ENCODE measurements at regions not wholly inside any gene's neighbourhood (a gene's known extent, or its start where the extent isn't known, plus 50 kb on each side); places are given as distances from the start of the nearest gene placed in this dataset.

DNA sequence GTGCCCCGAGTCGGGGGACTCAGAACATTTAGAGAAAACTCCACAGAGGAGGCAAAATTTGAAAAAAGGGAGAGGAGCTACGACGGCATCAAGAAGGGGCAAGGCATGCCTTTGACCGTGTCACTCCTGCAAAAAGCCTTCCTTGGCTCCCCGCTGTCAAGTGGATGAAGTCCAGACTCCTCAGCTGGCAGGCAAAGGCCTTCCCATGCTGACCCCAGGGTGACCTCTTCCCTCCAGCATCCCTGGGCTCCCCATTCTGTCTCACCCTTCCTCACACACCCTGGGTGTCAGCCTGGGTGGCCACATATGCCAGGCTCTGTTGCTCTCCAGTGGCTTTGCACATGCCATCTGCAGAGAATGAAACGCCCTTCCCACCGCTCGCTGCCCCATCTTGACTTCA is 88.4 kb upstream of the ZMIZ1 start:
- peaks cover 0 to 23% (median 5%) of the 10 kb centered on the region in 4 donors for H3K4me1 ChIP-seq

DNA sequence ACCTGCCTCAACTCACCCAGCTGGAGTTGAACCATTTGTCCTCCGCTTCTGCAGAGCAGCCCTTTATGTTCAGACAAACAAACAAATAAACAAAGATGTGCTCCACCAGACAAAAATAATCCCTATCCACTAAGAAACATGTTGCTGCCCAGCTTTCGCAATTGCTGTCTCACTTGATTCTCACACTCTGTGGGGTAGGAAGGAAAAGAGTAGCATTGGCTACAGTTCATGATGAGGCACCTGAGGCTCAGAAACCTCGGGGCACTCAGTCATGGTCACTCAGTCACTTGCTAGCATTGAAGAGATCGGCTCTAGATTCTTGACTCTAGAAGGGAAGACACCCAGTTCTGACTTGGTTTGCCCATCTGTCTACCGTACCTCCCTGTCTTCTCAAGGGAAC is 88.0 kb upstream of the ZMIZ1 start:
- no peaks in the 10 kb centered on the region for H3K36me3 ChIP-seq
- no peak overlapping the region for H3K4me3 ChIP-seq
- no peak for ATAC-seq
- H3K9me3 ChIP-seq, result no peaks in the 10 kb centered on the region
- no peak for DNase-seq
- 92% methylated on average over 4 of the region's 5 CpGs for WGBS (ENCODE audit: insufficient coverage, low coverage, low lambda C conversion rate, missing lambda C conversion rate)
- intact Hi-C loops (cut with DNase I), result loop anchor here in 1 of 2 donors (10.0 kb wide), 2 partner anchors 74 to 214 kb away; no protein-coding TSS in a partner anchor
- peaks cover 0 to 23% (median 5%) of the 10 kb centered on the region in 4 donors for H3K4me1 ChIP-seq
- no peak for TF ChIP-seq POLR2A (IDR thresholded peaks at IDR 0.05)
- TF ChIP-seq, protein P1, sequence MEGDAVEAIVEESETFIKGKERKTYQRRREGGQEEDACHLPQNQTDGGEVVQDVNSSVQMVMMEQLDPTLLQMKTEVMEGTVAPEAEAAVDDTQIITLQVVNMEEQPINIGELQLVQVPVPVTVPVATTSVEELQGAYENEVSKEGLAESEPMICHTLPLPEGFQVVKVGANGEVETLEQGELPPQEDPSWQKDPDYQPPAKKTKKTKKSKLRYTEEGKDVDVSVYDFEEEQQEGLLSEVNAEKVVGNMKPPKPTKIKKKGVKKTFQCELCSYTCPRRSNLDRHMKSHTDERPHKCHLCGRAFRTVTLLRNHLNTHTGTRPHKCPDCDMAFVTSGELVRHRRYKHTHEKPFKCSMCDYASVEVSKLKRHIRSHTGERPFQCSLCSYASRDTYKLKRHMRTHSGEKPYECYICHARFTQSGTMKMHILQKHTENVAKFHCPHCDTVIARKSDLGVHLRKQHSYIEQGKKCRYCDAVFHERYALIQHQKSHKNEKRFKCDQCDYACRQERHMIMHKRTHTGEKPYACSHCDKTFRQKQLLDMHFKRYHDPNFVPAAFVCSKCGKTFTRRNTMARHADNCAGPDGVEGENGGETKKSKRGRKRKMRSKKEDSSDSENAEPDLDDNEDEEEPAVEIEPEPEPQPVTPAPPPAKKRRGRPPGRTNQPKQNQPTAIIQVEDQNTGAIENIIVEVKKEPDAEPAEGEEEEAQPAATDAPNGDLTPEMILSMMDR (IDR thresholded peaks at IDR 0.05), result no peak
- no peaks in the 10 kb centered on the region for H3K27me3 ChIP-seq
- no peak overlapping the region for H3K27ac ChIP-seq

More for the DNA sequence above, 88.4 kb upstream of the ZMIZ1 start:
- DNase-seq, result no peak
- intact Hi-C loops (cut with DNase I), result loop anchor here in 1 of 2 donors (10.0 kb wide), 2 partner anchors 74 to 214 kb away; no protein-coding TSS in a partner anchor
- WGBS (ENCODE audit: insufficient coverage, low coverage, low lambda C conversion rate, missing lambda C conversion rate), result 68% methylated on average over 5 of the region's 9 CpGs
- Histone ChIP-seq H3K4me3 (no peak overlapping the region), H3K36me3 (no peaks in the 10 kb centered on the region), H3K9me3 (no peaks in the 10 kb centered on the region), H3K27ac (no peak overlapping the region), H3K27me3 (no peaks in the 10 kb centered on the region)
- no peak for ATAC-seq
- no peak for TF ChIP-seq POLR2A (IDR thresholded peaks at IDR 0.05)
- TF ChIP-seq, protein P1 (IDR thresholded peaks at IDR 0.05), result no peak

DNA sequence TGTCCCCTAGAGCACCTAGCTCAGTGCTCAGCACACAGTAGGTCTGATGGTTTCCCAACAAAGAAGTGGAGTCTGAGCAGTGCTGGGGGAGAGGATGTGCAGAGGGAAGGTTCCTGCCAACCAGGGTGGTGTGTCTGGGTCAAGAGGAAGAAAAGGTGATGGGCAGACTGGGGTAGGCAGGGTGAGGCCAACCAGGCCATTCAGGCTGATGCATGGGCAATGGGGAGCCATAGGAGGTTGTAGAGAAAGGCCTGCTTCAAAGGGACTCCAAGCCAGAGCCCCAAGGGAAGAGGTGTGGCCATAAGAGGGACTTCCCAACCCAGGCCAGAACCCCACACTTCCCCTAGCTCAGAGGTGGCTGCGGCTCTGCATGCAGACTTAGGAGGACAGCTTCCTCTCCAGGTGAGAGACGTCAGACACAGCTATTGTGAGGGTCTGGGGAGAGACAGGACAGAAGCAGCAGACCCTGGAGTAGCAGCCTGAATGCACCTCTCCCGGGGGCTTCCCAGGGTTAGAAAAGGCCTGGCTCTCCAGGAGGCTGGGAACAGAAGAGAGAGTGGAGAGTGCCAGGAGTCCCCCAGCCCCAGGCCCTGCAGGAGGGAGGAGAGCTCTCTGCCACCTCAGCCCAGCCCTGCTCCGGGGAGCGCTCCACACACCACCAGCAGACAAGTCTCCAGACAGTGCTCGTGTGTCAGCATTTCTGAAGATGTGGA is 87.4 kb upstream of the ZMIZ1 start:
- intact Hi-C loops (cut with DNase I), result loop anchor here in 1 of 2 donors (10.0 kb wide), 2 partner anchors 73 to 213 kb away; no protein-coding TSS in a partner anchor
- WGBS (ENCODE audit: insufficient coverage, low coverage, low lambda C conversion rate, missing lambda C conversion rate), result 100% methylated on average over 1 of the region's 6 CpGs
- Histone ChIP-seq H3K27me3 (no peaks in the 10 kb centered on the region), H3K27ac (no peak overlapping the region), H3K36me3 (no peaks in the 10 kb centered on the region), H3K4me1 (peaks cover 0 to 23% (median 5%) of the 10 kb centered on the region in 4 donors), H3K4me3 (no peak overlapping the region), H3K9me3 (no peaks in the 10 kb centered on the region)
- no peak for TF ChIP-seq POLR2A (IDR thresholded peaks at IDR 0.05)
- TF ChIP-seq, protein P1 (IDR thresholded peaks at IDR 0.05), result no peak
- DNase-seq, result no peak
- no peak for ATAC-seq

DNA sequence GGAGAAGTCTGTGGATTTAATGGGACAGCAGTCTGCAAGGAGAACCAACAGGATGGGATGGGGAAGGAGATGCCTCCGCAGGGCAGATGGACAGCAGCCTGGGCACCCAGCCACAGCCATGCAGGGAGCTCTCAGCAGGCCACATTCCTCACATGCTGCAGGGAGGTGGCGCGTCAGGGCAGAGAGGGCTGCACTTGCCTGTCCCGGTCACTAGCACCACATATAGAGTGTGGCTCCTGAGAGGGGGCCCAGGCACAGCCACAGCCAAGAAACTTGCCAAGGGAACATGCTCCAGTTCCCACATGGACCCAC is 86.8 kb upstream of the ZMIZ1 start:
- DNase-seq (no peak), ATAC-seq (no peak)
- Histone ChIP-seq H3K4me1 (peaks cover 0 to 23% (median 4%) of the 10 kb centered on the region in 4 donors), H3K36me3 (no peaks in the 10 kb centered on the region), H3K27ac (no peak overlapping the region), H3K9me3 (no peaks in the 10 kb centered on the region), H3K27me3 (no peaks in the 10 kb centered on the region), H3K4me3 (no peak overlapping the region)
- no CpG with 5 or more reads among the region's 4 CpGs for WGBS (ENCODE audit: insufficient coverage, low coverage, low lambda C conversion rate, missing lambda C conversion rate)
- TF ChIP-seq, protein P1 (IDR thresholded peaks at IDR 0.05), result no peak
- no peak for TF ChIP-seq POLR2A (IDR thresholded peaks at IDR 0.05)
- intact Hi-C loops (cut with DNase I), result loop anchor here in 1 of 2 donors (10.0 kb wide), 2 partner anchors 73 to 213 kb away; no protein-coding TSS in a partner anchor

Data from right lobe of liver (tissue), 6 donors.